NT2/D1 (cell line): ENCODE measurements at regions not wholly inside any gene's neighbourhood (a gene's known extent, or its start where the extent isn't known, plus 50 kb on each side); places are given as distances from the start of the nearest gene placed in this dataset.

Experiments
- SUZ12 ChIP-seq: IDR thresholded peaks from 2 replicates; pipeline ENCODE4 v1.6.1; 2011; ENCODE audit not compliant: insufficient read length, insufficient read depth; ENCODE audit errors: extremely low read depth
- YY1 ChIP-seq: IDR thresholded peaks from 2 replicates; pipeline ENCODE4 v1.6.1; 2011; ENCODE audit not compliant: insufficient read length, insufficient read depth
- ZNF274 ChIP-seq: IDR thresholded peaks from 2 replicates; pipeline ENCODE4 v1.6.1; 2011; ENCODE audit warnings: mild to moderate bottlenecking, low read depth, low read length

GRCh38 chr2:71795486-71795885 is 342.1 kb downstream of the DYSF start:
- TF ChIP-seq SUZ12: no peak
- no peak for TF ChIP-seq ZNF274
- TF ChIP-seq YY1: no peak
